ENCODE measurements at regions not wholly inside any gene's neighbourhood (a gene's known extent, or its start where the extent isn't known, plus 50 kb on each side); places are given as distances from the start of the nearest gene placed in this dataset.

DNA sequence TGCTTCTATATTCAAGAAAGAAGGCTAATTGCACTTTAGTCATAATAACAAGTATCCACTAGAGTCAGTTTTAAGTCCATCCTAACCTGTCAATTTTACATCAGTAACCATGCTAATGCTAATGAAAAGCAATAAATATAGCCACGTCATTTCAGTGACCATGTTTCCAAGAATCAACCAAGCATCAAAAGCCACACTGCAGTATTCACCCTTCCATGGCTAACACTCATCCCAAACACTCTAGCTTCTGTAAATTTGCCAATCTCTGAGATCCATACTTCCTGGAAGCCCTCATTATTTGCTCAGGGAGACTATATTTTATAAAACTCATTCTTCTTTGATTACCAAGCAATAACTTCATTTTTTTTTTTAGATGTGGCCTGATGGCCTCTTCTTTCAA, 712.0 kb downstream of the CETN3 start:
- TF ChIP-seq CTCF (IDR thresholded peaks at IDR 0.05; ENCODE audit: insufficient read depth, low read depth, low read length) (no peak), EZH2 (IDR thresholded peaks at IDR 0.05; ENCODE audit: insufficient read depth, low read length) (no peak)
